ENCODE measurements at regions not wholly inside any gene's neighbourhood (a gene's known extent, or its start where the extent isn't known, plus 50 kb on each side); places are given as distances from the start of the nearest gene placed in this dataset.
"Not testable (repeated sequence)": the region's sequence is repeated elsewhere in the genome, so short reads cannot be mapped to it uniquely, and the experiment has no call there.

DNA sequence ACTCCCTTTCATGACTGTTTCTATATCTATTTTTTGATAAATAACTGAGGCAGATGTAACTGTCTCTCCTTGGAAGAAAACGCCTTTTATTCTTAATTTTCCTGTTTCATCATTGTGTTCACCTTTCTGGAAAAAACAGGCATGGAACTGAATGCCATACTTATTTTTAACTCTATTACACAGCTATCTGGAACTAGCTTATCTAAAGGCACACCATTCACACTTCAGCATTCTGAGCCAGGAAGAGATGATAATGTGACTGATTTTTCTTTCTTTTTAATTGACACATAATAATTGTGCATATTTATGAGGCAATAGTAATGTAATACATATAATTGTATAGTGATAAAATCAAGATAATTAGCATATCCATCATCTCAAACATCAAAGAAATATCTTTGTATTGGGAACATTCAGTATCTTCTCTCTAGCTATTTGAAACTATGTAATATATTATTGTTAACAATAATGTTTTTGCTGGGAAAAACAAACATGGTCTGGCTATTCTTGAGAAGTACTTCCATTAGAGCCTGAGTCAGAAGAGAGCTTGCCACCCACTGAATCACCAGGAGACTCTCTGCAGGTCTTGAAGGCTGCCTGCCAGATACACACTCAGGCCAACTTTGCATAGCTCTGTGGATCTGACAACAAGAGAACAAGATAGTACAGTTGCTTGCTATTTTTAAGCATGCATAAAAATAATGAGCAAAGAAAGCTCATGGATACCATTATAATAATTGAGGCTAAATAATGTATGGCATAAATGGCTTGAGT, 501.0 kb upstream of the EDIL3 start:
- no peak for DNase-seq

DNA sequence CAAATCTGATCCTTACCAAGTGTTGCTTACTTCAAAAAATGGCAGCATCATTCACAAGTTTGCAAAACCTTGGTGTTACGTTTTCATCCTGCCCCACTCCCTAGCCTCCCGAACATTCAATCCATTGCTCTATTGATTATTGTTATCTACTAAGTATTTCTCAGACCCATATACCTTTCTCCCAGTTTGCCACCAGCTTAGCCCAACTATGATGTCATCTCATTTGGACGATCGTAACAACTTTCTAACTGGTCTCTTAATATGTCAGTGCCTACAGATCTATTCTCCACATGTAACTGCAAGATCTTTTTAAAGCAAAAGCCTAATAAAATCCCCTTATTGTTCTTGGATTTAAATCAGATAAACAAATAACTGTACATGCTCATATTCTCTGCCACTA, 497.1 kb upstream of the EDIL3 start:
- DNase-seq: no peak

DNA sequence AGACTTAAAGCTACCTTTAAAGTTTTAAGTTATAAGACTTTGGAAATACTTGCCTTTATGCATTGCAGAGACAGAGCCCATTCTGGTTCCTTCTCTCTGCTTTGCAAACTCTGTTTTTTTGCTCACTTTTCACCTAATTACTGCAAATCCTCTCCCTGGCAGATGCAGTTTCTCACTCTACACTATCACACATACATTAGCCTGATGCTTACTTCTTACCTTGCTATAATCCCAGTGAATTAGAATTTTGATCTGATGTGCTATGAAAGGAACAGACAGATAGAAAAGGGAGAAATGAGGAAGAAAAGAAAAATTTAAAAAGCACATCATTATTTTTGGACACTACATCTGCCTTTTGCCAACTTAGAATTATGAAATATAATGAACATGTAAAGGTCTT, 489.5 kb upstream of the EDIL3 start:
- DNase-seq: no peak

DNA sequence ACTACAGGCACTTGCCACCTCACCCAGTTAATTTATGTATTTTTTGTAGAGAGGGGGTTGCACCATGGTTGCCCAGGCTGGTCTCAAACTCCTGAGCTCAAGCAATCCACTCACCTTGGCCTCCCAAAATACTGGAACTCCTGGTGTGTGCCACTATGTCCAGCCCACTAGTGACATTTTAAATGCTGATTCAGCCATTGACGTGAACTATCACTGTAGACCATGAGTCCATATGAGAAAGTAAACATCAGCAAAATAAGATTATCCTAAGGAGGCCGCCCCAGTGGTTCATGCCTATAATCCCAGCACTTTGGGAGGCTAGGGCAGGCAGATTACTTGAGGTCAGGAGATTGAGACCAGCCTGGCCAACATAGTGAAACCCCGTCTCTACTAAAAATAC, 488.1 kb upstream of the EDIL3 start:
- DNase-seq: no peak

DNA sequence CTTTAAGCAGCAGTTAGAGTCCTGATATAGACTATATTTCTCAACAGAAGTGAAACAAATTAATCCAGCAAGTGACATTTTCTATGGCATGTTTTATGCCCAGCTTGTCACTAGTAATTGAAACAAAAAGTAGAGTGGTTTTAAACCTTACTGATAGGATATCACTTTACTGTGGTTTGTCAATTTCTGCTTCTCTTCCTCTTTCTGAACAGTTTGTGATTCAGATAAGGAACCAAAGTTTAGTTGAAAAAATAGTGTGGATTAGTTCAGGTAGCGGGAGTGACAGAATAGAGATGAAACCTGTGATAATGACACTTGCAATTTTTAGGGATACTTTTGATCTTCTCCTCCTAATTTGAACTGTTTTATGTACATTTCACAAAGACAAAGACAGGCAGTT, 485.7 kb upstream of the EDIL3 start:
- no peak for DNase-seq

DNA sequence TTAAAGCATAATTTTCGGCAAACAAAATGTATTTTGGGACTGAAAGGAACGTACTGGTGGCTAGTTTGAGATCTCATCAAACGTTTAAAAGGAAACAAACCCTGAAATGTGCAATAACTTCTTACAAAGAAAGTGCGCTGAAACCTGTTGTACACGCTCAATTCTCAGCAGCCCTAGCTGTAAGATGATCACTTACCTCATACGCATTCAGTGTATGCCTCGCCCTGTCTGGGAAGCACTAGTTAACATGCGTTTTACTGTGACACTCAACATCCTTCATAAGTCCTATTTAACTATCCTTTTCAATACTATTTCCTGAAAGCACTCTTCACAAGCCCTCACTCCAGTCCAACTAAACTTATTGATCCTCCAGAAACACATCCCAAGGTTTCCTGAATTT, 485.0 kb upstream of the EDIL3 start:
- no peak for DNase-seq

DNA sequence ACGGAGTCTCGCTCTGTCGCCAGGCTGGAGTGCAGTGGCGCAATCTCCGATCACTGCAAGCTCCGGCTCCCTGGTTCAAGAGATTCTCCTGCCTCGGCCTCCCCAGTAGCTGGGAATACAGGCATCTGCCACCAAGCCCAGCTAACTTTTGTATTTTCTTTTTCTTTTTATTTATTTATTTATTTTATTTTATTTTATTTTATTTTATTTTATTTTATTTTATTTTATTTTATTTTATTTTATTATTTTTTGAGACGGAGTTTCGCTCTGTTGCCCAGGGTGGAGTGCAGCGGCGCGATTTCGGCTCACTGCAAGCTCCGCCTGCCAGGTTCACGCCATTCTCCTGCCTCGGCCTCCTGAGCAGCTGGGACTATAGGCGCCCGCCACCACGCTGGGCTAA, 479.3 kb upstream of the EDIL3 start:
- DNase-seq: not testable (repeated sequence)

DNA sequence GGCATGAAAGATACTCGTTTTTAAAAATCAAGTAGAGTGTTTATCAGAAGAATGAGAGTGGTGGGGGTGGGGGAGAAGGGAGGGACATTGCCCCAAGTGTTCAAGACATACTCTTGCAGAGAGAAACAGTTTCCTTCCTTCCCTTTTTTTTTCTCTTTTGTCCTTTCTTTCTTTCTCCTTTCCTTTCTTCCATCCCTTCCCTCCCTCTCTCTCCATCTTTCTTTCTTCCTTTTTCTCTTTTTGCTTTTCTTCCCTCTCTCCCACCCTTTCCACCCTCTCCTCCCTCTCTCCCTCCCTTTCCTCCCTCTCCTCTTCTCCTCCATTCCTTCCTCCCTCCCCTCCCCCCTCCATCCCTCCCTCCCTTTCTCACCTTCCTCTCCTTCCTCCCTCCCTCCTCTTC, 478.3 kb upstream of the EDIL3 start:
- no peak for DNase-seq

DNA sequence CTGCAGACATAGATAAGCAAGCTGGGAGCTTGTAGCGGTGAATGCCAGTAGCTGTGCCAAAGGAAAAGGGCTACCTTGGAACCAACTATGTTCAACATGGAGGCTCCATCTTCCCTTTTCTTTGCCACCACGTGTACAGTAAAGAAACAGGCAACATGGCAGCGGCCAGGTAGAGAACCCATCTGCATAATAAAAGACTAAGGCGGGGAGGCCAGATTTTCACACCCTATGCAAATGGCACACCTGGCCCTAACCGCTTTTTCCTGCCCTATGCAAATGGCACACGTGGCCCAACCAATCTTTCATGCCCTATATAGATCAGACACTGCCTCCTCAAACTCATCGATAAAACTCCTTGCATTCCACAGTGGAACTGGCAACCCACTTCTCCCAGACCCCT, 477.5 kb upstream of the EDIL3 start:
- DNase-seq: no peak

DNA sequence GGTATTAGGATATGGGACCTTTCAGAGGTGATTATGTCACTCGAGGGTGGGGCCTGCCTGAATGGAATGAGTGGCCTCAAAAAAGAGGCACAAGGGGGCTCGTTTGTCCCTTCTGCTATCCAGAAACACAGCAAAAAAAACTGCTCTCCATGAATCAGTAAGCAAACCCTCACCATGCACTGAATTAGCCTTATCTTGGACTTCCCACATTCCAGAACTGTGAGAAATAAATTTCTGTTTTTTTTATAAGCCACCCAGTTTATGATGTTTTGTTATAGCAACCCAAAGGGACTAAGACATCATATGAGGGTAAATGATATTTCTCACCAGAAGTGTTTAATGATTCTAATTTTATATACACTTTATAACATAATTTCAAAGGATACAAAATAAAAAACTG, 476.6 kb upstream of the EDIL3 start:
- no peak for DNase-seq

DNA sequence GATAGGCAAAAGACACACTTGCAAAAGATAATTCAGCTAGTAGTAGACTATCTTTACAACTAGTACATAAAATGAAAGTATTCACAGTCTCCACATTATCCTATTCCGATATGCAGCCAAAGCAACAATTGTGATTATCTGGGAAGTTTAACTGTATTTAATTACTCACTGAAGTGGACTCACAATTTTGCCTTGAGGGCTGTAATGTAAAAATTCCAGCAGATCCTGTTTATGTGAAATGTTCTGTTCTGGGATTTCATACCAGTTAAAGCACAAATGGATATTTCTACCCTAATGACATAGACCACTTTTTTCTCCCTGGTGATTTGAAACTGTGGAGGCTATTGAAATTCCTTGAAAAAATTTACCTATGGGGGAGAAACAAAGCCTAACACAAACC, 474.4 kb upstream of the EDIL3 start:
- DNase-seq: no peak

DNA sequence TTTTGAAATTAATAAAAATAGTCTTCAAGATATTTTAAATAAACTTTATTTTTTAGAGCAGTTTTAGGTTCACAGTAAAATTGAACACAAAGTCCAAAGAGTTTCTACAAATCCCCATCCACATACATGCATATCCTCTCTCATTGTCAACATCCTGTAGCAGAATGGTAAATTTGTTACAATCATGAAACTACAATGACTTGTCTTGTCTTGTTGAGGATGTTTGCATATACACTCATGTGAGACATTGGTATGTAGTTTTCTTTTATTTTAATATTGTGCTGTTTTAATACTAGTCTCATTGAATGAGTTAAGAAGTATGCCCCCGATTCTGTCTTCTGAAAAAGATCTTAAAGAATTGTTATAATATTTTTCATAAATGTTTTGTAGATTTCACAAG, 447.0 kb upstream of the EDIL3 start:
- DNase-seq: no peak

DNA sequence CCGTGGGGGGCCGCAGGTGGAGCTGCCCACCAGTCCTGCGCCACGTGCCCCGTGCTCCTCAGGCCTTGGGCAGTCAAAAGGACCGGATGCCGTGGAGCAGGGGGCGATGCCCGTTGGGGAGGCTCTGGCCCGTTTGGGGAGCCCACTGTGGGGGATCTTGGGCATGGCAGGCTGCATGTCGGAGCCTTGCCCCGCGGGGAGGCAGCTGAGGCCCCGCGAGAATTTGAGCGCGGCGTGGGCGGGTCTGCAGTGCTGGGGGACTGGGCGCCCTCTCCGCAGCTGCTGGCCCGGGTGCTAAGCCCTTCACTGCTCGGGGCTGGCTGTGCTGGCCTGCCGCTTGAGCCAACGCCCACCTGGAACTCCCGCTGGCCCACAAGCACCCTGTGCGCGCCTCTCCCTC, 445.6 kb upstream of the EDIL3 start:
- no peak for DNase-seq

DNA sequence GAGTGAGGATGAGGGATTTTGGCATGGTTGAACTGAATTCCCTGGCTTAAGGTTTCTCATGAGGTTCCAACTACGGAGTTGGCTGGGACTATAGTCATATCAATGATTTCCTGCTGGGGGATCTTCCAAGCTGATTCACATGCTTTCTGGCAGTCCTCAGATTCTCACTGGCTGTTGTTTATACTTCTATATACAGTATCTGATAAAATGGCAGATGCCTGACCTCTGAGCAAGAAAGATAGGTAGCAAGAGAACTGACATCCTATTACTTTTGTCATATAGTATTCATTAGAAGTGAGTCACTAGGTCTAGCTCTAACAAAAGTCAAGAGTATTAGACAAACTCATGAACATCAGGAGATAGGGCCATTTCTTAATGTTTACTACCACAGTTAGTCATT, 440.9 kb upstream of the EDIL3 start:
- DNase-seq: no peak

DNA sequence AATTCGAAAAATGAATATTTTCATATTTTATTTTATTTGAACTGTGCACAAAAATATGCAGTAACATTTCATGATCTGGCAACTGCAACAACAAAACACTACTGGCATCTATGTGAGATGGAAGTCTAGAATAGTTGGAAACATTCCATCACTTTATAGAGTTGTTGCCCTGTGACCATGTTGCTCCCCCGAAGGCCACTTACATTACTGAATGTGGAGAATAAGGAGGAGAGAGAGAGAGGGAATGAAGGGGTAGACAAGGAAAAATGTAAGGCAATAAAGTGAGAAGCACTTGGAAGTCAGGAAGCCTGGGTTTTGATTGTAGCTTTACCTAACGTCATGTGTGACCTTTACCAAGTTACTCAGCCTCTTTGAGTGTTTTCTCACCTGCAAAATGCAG, 437.2 kb upstream of the EDIL3 start:
- no peak for DNase-seq

DNA sequence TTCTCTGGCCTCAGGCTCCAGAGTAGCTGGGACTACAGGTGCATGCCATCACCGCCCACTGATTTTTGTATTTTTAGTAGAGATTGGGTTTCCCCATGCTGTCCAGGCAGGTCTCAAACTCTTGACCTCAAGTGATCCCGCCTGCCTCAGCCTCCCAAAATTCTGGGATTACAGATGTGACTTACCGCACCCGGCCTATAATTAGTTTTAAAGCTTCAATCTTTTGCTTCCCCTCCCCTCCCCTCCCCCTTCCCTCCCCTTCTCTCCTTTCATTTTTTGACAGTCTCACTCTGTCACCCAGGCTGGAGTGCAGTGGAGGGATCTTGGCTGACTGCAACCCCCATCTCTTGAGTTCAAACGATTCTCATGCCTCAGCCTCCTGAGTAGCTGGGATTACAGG, 433.3 kb upstream of the EDIL3 start:
- DNase-seq: no peak

DNA sequence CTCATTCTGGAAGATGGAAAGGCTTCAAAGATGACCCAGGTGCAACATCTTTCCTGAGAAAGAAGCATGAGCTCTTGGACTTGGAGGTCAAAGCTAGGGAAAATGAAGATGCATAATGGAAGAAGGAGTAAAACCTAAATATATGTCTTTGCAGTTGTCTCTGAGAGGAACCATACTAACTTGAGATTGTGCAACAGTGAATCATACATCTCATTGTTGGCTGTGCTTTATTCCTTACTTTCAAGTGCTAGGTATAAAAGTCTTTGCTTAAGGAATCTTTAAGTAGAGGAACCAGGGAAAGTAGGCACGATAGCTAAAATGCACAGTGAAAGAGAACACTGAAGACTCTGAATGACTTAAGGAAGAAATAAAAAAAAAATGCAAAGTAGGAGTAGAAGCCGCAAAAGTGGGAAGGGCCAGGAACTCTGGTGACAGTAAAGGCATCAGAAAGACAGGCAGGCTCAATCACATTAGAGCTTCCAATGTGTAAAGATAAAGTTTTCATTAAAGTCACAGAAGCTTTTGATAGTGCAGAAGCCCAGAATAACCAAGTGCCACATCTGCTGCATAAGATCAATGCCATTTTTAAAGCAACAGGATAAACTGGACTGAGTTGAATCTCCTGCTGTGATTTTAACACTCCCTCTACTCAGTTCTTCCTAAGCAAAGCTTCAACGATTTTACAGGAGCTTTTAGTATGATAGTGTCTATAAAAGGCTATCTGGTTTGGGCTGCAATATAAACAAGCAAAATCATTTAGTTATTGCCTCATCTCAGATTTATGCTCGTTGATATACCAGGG, 432.3 kb upstream of the EDIL3 start:
- DNase-seq: no peak

DNA sequence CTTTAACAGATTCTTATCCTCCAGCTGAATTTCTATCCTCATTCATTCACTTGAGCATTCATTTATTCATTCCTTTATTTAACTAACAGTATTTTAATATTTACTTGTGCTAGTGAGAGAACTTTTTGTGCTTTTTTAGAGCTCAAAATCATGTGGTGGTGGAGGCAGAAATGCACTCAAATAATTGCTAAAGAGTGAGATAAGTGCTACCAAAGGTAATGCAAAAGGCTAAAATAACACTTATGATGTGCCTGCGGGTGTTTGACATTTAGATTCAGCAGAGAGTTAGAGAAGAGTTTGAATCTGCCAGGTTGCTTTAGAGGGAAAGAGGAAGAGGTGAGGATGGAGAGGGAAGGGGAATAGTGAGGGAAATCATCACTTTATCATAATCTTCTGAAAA, 431.5 kb upstream of the EDIL3 start:
- no peak for DNase-seq

DNA sequence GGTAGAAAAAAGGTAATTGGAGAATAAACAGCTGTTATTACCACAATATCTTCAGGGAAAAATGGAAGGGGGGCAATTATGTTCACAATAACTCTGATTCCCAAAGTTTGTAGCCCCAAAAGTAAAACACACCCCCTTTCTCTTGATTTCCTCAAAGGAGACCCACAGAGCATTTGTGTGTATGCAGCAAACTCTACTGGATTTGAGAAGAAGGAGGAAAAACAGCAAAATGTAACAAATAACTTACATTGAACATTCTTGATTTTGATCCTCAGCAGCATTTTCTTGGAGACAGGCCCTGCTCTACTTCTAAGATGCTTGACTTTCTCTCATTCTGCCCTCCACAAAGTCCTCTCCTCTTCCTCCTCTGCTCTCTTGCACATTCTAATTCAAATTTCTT, 420.8 kb upstream of the EDIL3 start:
- DNase-seq: no peak

DNA sequence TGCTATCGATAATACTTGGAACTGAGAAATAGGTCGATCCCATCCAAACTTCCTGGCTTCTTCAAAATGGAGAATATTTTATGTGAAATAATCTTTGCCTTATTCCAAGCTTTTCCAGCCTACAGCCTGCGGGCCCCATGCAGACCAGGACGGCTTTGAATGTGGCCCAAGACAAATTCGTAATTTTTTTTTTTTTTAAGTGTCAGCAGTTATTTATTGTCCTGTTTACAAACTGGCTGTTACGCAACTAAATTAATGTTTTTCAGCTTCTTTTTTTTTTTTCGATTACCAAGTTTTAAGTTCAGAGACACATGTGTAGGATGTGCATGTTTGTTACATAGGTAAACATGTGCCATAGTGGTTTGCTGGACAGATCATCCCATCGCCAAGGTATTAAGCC, 411.7 kb upstream of the EDIL3 start:
- DNase-seq: no peak

DNA sequence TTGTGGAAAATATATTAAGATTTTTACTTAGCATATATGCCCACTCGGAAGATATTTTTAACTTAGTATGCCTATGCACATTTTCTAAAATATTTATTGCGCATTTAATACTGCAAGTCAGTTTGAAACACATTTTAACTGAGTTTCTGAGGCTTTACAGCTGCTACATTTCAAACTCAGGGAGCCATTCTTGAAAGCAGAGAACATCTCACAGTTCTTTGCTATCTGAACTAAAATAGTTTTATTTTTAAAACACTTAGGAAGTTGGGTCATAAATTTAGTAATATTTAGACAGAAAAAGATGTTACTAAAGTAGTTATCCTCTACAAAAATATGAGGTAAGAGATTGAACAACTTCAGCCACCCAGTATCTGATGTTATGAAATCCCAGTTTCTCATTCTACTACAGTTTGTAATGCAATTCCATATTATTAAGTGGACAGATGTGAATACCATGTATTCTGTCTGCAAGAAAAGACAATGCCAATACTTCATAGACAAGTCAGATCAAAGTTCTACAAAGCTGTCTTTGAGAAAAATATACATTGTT, 409.9 kb upstream of the EDIL3 start:
- DNase-seq: peak; percentile 27 to 87

DNA sequence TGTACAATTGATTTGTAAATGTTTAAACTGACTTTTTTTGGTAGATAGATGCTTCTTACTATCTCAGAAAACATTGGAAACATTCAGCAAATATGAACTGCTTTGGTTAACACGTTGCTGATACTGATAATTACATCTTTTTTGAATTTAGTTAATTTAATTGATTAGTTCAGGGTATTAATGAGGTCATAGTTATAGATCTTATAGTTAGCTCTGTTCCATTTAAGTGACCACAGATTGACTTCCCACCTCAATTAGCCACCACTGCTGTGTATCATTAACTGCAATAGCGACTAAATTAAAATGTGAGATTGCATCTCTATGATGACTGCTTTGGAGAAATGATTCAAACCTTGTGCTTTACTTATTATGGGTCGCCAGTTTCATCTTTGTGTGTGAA, 407.1 kb upstream of the EDIL3 start:
- no peak for DNase-seq

DNA sequence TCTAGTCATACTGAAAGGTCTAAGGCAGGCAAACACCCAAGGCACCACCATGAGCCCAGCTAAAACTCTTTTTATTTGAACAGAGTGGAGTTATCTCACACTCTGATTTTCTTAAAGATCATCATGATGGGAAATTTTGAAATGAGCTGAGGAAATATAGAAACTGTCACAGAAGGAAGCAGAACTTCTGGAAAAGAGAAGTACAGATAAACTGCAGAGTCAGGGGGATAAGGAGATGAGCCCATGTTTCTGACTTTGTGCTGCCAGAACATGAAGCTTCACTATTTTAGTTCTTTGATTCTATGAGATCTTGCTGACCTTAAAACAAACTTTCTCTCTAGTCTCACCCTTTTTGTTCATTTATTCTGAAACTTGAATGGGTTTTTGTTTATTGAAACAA, 406.5 kb upstream of the EDIL3 start:
- DNase-seq: peak; percentile 76 to 93

DNA sequence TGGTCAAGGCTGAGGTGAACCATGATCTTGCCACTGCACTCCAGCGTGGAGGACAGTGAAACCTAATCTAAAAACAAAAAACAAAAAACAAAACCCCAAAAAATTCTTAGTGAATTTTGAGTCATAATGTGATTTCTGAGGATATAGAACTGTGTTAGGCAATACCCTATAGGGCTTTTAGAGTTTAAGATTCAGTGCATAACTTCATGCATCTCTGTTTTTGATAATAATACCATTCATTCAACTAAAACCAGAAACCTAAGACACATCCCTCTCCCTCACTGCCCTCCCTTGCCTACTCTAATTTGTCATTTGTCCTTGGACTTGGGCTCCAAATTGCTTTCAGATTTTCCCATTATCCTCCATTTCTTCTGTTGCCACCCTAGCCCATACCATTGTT, 405.7 kb upstream of the EDIL3 start:
- DNase-seq: peak in 1 of 2 donors; percentile 6

Data from inflammatory macrophage (primary cell).